ENCODE measurements at regions not wholly inside any gene's neighbourhood (a gene's known extent, or its start where the extent isn't known, plus 50 kb on each side); places are given as distances from the start of the nearest gene placed in this dataset.
A peak's percentile ranks its signal among the peaks of the same experiment; 100 is the strongest.

DNA sequence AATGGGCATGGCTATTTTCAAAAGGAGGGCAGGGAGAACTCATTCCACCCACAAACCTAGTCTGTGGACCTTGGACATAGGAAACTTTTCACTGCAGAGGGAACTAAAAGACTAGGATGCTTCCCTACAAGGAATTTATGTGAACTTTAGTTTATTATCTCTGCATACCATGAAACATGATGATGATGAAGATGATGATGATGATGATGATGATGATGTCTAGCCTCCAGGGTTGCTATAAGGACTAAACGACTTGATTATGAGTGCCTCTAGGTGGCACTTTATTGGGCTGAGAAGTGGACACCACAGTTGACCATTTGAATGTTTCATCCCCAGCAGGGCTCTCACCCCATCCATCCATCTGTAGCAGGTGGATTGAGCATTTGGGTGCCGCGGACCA lies 260.0 kb upstream of the TCF4 start:
- DNase-seq (ENCODE audit: low spot score) = no peak

DNA sequence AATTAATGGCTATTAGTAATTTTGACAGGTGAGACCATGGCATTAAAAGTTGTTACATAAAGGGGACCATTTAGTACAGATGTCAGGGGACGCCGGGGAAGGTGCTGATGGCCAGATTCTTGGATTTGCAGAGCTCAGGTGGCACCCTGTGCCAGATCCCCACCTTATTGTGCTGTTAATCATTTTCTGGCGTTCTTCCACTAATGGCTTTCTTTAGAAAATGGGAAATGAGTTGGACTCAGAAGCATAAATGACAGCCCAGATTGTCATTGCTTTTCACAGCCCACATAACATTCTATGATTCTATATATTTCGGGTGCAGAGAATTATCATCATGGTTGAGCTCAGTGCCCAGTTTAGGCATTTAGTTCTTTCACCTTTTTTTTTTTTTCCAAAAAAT lies 257.2 kb upstream of the TCF4 start:
- no peak for DNase-seq (ENCODE audit: low spot score)

GRCh38 chr18:55844382-55844781 lies 256.4 kb upstream of the TCF4 start:
- DNase-seq (ENCODE audit: low spot score) = no peak

DNA sequence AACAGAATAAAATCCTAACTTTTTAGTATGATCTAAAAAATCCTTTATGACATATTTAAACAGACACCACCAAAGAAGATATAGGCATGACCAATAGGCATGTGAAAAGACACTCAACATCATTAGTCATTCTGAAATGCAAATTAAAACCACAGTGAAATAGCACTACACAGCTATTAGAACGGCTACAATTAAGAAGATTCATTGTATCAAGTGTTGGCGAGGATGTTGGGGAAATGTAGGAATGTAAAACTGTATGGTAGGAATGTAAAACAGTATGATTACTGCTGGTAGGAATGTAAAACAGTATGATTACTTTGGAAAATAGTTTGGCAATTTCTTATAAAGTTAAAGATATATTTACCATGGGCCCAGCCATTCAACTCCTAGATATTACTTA lies 253.3 kb upstream of the TCF4 start:
- DNase-seq (ENCODE audit: low spot score) = no peak

GRCh38 chr18:55840601-55841170 lies 252.7 kb upstream of the TCF4 start:
- DNase-seq (ENCODE audit: low spot score) = no peak

- DNase-seq (ENCODE audit: low spot score) = peak; percentile 43
Measured at GRCh38 chr18:55839343-55839742, 251.4 kb upstream of the TCF4 start.

GRCh38 chr18:55838841-55839240 lies 250.8 kb upstream of the TCF4 start:
- peak; percentile 63 for DNase-seq (ENCODE audit: low spot score)

DNA sequence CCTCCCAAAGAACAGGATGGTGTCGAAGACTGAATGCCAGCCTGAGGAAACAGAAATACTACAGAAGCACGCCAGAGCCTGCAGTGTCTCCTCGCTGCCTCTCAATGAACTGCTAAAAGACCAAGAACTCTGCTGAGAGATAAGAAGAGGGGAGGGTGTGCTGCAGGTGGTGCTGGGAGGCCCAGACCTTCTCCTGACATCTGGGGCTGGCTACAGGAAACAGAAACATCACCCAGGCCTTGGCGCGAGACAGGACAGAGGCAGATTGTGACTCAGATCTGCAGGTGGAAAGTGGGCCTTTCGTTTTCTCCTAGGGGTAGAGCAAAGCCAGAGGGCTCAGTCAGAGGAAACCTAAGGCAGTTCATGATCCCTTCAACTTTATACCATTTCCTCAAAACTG lies 250.3 kb upstream of the TCF4 start:
- DNase-seq (ENCODE audit: low spot score) = no peak

GRCh38 chr18:55833543-55833942 lies 245.6 kb upstream of the TCF4 start:
- peak; percentile 88 for DNase-seq (ENCODE audit: low spot score)

DNA sequence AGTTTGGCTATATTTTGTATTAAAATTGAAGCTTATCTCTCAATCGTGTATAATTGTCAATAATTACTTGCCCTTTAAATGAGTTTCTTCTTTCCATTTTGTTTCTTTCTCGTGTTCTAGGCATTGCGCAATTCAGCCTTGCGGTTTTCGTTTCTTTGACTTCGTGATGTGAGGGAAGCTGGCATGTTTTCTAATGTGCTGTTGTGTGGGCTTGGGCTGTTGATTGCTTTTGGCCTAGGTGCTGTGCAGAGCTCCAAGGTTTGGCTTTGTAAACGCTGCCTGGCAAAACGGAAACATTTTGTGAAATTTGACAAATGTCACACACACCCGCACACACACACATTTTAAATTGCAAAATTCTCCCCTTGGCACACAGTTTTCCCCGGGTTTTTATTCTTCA lies 242.6 kb upstream of the TCF4 start:
- DNase-seq (ENCODE audit: low spot score) = no peak

- DNase-seq (ENCODE audit: low spot score) = peak; percentile 26
Measured at GRCh38 chr18:55821219-55821618, 233.2 kb upstream of the TCF4 start.

- DNase-seq (ENCODE audit: low spot score) = no peak
Measured at GRCh38 chr18:55819448-55819847, 231.5 kb upstream of the TCF4 start.

DNA sequence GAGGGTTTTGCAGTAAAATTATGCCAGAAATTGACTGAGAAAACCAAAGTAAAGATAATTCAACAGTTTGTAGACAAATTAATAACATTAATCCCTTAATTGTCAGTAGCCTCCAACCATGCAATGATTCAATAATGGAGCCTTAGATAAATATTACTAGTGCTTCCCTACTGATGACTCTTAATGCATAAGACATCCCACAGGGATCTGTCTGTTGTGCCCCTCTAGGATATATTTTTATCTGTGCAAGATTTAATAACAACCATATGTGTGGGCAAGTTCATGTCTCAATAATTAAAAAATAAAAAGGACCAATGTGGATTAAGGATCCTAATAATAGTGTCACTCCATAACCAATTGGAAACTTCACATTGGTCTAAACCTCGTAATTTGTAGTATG lies 230.3 kb upstream of the TCF4 start:
- no peak for DNase-seq (ENCODE audit: low spot score)

DNA sequence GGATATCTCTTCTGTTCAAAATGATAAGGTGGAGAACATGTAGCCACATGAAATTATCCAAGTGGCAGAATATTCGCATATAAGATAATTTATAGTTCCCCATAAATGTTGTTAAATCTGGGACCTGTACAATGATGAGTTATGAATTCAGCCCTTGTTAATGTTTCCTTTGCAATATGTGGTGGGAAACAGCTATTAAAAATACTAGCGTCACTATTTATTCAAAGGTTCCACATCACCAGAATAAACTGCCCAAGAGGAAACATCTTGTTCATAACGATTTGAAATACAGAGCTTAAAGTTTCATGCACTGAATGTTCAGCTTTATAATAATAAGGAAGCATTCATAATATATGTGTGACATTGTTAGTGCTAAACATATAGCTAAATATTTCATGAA lies 223.9 kb upstream of the TCF4 start:
- DNase-seq (ENCODE audit: low spot score) = no peak

GRCh38 chr18:55805666-55806065 lies 217.7 kb upstream of the TCF4 start:
- no peak for DNase-seq (ENCODE audit: low spot score)

DNA sequence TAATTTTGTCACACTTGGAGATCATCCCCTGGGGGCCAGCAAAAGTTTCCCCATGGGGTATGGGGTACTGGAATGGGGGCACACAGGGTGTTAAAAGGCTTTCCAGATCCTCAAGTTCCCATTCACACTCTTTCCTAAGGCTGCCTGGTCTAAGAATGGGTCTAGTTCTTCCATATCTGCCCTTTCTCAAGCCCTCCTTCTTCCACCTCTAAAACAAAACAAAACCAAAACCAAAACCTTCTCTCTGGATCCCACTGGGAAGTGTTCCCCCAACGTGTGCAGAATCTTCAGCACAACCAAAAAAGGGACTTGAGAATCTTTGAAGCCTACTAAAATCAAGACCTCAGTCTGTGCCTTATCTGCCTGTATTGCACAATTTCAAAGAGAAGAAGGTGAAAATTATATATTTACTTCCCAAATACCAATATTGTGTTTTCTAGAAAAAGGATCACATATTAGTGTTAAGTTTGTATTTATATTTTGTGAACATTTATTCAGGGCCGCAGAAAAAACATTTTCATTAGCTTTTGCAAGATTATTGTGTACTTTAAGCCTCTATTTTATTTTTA lies 207.2 kb upstream of the TCF4 start:
- DNase-seq (ENCODE audit: low spot score) = no peak

DNA sequence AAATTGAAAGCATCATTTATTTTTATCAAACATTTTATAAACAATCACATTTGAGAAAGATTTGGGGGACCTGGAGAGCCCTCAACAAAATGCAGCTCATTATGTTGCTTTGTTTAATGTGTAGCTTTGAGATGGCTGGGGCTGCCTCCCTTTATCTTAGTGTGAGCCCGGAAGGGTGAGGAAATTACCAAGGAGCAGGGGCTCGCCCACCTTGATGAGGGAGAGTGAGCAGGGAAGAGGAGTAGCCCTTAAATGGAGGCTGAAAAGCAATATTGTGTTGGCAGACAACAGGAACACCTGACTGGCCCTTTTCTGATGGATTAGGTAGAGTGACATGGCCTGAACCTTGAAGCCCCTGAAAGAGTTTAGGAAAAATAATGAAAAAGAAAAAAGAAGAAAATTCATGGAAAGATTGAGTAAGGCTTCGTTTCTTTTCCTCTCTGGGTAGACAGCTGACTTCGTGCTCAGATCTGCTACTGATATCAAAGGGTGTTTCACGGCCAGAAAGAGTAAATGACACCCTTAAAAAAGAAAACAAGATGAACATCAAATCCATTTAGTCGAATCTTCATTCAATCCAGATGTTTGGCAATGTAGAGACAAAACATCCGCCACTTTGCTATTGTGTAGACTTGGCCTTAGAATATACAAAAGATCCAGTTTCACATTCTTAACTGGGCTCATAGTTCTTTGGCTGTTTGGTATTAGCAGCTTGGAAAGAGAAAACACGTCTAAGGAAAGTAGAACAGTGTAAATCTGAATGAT lies 206.5 kb upstream of the TCF4 start:
- DNase-seq (ENCODE audit: low spot score) = peak; percentile 16

DNA sequence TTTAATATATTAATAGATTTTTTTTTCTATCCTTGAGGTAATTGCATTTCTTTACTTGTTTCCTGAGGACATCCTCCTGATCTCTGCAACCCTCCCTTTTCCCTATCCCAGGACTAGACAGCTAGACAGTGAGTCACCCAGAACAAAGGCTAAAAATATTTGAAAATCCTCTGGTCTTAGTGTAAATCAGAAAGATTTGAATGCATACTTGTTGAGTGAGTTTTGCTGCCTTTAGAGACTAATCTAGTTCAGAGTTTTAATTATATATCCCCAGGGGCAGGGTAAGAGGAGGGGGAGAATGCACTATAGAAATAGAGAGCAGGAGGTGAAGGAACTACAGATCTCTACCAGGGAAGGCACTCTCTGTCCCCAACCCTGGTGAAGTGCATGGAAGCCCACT lies 202.3 kb upstream of the TCF4 start:
- peak; percentile 74 for DNase-seq (ENCODE audit: low spot score)

GRCh38 chr18:55787536-55788073 lies 199.6 kb upstream of the TCF4 start:
- no peak for DNase-seq (ENCODE audit: low spot score)

- no peak for DNase-seq (ENCODE audit: low spot score)
Measured at GRCh38 chr18:55786651-55787272, 198.8 kb upstream of the TCF4 start.

GRCh38 chr18:55783921-55784320 lies 195.9 kb upstream of the TCF4 start:
- DNase-seq (ENCODE audit: low spot score) = no peak

GRCh38 chr18:55781481-55781957 lies 193.5 kb upstream of the TCF4 start:
- peak; percentile 67 for DNase-seq (ENCODE audit: low spot score)

DNA sequence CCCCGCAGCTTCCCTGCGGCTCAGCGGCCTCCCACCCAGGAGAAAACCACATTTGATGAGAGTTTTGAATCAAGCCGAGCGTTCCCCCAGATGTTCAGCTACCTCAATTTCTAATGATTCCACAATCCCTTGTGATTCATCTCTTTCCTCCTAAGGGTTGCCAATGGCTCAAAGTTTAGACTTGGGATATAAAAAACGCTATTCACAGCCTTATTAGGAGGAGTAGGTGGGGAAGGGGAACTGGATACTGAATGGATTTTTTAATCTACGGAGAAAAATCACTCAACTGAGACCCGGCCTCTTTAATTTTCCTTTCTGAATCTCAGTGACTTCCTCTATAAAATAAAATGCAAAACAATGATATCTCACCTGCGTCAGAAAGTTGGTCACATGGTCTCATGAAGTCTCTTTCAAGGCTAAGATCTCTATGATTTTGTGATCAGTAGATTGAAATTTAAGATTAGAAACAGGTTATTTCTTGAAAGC lies 192.6 kb upstream of the TCF4 start:
- DNase-seq (ENCODE audit: low spot score) = peak; percentile 41
